ENCODE measurements at regions not wholly inside any gene's neighbourhood (a gene's known extent, or its start where the extent isn't known, plus 50 kb on each side); places are given as distances from the start of the nearest gene placed in this dataset.

- DNase-seq, result no peak
Observed at GRCh38 chr5:90131383-90132133, 278.0 kb downstream of the CETN3 start.

- no peak for DNase-seq
Observed at GRCh38 chr5:90128551-90128950, 281.0 kb downstream of the CETN3 start.

GRCh38 chr5:90119531-90119971 is 290.0 kb downstream of the CETN3 start:
- no peak for DNase-seq

DNA sequence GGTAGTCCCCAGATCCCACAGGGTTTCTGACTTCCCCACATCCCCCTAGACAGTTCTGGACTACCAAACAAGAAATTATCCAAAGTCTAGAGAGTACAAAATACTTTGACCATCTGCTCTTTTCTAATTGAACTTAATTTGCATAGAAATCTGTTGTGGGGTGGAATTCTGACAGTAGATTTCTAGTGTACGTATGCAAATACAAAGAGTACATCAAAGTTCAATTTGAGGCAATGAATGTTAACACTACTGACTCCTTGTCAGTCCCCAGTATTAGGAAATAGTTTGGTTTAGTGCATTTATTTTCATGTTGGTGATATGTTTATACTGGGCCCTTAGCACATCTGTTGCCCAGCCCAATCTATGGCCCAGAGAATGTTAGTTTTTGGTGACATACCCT is 292.6 kb downstream of the CETN3 start:
- no peak for DNase-seq

- no peak for DNase-seq
Observed at GRCh38 chr5:90113108-90113507, 296.4 kb downstream of the CETN3 start.

DNA sequence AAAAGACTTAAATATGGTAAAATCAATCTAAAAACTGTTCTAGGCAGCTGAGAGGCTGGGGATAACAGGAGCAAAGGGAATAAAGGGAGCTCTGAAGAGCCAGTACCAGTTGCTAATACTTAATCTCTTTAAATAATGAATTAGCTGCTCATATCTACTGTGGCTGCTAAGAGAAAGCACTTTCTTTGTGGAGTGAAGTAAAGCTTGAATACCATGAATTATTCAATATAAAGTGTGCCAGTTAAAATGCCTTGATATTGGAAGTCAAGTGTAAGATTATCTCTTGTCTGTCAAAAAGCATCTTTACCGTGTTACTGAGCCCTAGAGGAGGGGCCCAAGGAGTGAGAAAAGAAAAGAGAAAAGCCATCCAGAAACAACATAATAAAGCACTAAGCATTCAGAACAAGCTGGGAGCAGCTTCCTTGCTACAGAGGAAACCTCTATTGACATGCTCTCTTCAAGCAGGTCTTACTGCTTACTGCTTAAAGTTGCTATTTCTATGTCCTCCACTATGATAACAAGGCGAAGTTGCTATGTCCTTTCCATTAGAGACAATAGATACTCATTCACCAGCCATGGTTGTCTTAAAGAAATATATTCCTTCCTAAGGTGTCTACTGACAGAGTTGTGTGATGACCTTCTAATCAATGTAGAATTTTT is 297.4 kb downstream of the CETN3 start:
- no peak for DNase-seq

- no peak for DNase-seq
Observed at GRCh38 chr5:90111364-90112032, 298.1 kb downstream of the CETN3 start.

DNA sequence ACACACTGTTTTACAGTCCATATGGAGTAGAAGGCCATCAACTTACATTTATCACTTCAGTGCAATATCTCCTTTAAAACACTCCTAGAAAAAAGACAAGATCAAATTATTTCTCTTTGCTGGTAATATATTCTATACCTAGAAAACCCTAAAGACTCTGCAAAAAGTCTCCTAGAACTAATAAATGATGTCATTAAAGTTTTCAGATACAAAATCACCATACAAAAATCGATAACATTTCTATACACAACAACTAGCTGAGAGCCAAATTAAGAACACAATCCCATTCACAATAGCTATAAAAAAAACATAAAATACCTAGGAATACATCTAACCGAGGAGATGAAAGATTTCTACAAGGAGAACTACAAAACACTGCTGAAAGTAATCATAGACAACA is 300.3 kb downstream of the CETN3 start:
- DNase-seq, result no peak

- no peak for DNase-seq
Observed at GRCh38 chr5:90099099-90099498, 310.5 kb downstream of the CETN3 start.

GRCh38 chr5:90097082-90097477 is 312.5 kb downstream of the CETN3 start:
- DNase-seq, result no peak

- DNase-seq, result no peak
Observed at GRCh38 chr5:90096415-90097081, 313.0 kb downstream of the CETN3 start.

- DNase-seq, result peak in 1 of 3 experiments; percentile 5
Observed at GRCh38 chr5:90095292-90096060, 314.1 kb downstream of the CETN3 start.

- no peak for DNase-seq
Observed at GRCh38 chr5:90093751-90094485, 315.6 kb downstream of the CETN3 start.

GRCh38 chr5:90092734-90093133 is 316.8 kb downstream of the CETN3 start:
- no peak for DNase-seq

DNA sequence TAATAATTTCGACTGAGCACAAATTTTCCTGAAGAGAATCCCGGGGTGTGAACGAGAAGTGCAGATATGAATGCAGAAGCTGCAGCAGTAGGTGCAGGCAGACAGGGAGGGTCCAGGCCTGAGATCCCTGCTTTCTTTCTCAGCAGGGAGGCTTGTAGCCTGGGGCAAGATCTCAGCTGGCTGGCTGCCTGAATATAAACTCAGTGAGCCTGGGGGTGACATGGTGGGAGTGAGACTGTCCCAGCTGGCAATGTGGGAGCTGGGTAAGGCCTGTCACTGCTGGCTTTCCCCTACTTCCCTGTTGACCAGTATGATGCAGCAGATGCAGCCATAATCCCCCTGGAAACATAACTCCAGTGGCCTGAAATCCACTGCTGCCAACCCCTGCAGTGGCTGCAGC is 325.2 kb downstream of the CETN3 start:
- DNase-seq, result no peak

- peak in 1 of 3 experiments; percentile 7 for DNase-seq
Observed at GRCh38 chr5:90073026-90073570, 336.5 kb downstream of the CETN3 start.

DNA sequence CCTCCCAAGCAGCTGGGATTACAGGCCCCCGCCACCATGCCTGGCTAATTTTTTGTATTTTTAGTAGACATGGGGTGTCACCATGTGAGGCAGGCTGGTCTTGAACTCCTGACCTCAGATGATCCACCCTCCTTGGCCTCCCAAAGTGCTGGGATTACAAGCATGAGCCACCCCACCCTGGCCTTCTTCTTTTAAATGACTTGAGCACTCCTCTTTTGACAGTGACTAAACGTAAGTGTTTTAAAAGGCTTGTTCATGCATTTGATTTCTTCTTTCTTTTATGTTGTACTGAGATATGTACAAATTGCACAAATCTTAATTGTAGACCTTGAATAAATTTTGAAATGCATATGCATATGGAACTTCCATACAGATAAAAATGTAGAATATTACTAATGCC is 337.9 kb downstream of the CETN3 start:
- DNase-seq, result no peak

- DNase-seq, result no peak
Observed at GRCh38 chr5:90071066-90071465, 338.5 kb downstream of the CETN3 start.

- DNase-seq, result no peak
Observed at GRCh38 chr5:90066920-90067319, 342.6 kb downstream of the CETN3 start.

DNA sequence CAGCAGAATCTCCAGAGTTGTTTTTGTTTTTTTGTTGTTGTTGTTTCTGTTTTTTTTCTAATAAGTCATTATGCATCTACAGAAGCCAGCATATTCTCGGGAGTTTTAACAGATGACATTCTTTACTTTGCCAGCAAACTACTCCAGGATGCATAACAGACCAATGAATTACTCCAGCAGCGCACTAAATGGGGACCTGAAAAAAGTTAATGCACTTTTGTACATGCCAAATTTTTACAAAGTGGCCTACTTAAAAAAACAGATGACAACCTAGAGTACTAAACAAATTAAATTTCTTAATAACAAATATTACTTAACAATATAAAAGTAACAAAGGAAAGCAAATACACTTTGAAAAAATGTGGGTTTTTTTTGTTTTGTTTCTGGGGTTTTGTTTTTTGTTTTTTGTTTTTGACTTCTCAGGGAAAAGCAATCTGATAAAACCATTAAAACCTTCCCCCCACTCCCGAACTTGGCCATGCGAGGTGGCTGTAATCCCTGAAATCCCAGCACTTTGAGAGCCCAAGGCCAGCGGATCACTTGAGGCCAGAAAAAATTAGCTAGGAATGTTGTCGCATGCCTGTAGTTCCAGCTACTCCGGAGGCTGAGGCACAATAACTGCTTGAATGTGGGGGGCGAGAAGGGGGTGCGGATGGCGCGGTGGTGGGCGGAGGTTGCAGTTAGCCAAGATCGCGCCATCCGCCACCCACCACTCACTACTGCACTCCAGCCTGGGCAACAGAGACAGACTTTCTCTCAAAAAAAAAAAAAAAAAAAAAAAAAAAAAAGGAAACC is 352.4 kb downstream of the CETN3 start:
- DNase-seq, result no peak

DNA sequence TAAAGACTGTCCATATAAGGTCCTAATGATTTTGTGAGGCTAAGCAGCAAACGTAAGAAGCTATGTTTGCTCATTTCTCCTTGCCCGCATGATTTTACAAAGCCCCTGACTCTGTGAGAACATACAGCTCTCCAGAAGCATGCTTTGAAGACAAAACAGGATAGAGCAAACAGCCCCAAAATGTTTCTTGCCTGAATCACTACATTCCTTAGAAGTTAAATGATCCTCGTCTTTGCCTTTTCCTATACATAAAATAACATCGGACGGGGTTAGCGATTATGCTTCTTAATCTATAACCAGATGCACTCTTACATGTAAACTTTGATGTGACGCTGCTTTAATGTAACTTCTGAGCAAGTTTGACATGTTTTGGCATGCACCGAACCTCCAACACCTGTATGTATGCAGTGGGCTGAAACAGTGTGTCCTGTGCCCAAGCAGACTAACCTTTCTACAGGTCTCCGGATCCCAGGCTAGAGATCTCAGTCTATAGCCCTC is 353.7 kb downstream of the CETN3 start:
- no peak for DNase-seq
